Inflammatory macrophage (primary cell): ENCODE measurements at regions not wholly inside any gene's neighbourhood (a gene's known extent, or its start where the extent isn't known, plus 50 kb on each side); places are given as distances from the start of the nearest gene placed in this dataset.
"Not testable (repeated sequence)": the region's sequence is repeated elsewhere in the genome, so short reads cannot be mapped to it uniquely, and the experiment has no call there.

Source experiments
- DNase-seq, 2 donors: peaks; one replicate each; pipeline ENCODE4 v3.0.0-alpha.2; 2020 to 2022

DNA sequence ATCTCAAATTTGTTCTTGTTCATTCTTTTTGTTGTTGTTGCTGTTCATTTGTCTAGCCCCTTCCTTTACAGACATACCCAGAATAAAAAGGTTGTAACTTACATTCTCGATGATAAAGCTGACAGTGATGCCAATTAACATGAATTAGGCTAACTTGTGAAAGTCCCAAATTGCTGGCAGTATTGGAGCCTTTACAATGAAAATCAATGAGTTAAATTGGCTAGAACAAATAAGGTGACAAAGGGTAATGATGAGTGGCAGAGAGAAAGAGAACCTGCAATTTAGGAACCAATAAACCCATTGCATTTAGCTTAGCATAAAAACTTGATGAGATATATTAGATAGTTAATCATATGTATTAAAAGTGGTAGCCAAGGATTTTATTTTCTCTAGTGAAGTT is 521.0 kb downstream of the ADCYAP1 start:
- DNase-seq: no peak

DNA sequence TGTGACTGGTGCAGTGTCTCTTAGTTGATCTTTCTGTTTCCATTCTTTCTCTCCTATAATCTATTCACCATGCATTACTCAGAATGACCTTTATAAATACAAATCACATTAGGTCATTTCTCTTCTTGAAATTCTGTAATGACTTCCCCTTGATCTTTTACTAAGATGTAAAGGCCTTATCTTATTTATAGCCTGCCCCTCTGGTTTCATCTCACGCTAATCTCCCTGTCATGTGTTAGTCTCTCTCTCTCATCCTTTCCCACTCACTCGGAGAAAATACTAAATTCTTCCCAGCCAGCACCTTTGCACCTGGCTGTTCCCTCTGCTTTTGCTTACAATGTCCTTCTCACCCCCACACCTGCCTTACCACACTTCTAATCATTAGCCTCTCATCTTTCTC is 530.8 kb downstream of the ADCYAP1 start:
- no peak for DNase-seq

DNA sequence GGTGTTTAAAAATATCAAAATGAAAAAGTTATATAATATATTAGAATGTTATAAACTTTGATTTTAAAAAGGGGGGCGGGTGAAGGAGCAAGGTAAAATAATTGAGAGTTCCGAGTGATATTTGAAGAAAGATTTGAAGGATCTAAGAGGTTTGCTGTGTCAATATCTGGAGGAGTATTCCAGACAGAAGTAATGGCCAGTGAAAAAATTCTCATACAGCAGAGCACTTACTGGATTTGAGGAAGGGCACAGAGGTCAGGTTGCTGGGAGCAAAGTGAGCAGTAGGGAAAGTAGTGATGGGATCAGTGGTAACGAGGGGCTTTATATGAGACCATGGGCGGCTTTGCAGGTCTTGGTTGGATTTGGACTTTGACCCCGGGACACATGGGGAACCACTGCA is 531.5 kb downstream of the ADCYAP1 start:
- DNase-seq: no peak

DNA sequence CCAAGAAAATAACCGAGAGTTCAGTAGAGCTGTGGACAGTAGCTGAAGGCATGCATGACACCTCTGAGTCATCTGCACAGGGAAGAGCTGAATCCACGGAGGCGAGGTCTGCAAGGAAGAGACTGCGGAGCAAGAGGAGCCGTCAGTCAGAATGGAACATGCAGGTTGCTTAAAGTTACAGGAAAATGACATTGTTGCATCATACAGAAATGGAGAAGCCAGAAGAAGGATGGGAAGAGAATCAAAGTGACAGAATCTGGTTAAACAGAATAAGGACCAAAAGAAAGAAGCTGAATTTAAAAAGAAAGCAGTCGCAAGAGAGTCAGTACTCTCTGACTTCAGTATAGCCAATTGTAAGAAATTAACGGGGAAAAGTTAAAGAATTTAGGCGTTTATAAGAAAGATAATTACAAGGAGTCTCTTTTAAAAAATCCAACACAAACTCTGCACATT is 533.8 kb downstream of the ADCYAP1 start:
- no peak for DNase-seq

DNA sequence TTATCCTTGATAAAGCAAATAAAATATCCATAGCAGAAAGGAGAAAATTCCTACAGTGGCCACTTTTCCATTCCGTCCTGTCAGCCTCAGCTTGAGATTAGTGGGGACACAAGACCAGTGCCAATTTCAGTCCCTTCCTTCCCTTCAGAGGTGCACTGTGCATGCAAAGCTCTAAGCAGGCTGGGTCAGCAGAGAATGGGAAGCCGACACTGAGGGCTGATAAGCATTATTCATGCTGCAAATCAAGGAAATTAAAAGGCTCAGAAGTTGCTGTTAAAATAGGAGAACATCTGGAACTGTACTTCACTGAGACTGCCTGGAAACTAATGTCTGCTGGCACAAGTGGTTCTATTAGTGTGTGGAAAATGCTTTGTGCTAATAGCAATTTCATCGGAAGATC is 534.3 kb downstream of the ADCYAP1 start:
- no peak for DNase-seq

DNA sequence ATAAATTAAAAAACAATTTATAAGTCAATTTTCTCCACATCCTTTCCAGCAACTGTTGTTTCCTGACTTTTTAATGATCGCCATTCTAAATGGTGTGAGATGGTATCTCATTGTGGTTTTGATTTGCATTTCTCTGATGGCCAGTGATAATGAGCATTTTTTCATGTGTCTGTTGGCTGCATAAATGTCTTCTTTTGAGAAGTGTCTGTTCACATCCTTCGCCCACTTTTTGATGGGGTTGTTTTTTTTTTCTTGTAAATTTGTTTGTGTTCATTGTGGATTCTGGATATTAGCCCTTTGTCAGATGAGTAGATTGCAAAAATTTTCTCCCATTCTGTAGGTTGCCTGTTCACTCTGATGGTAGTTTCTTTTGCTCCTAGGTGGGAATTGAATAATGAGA is 539.4 kb downstream of the ADCYAP1 start:
- DNase-seq: not testable (repeated sequence)

DNA sequence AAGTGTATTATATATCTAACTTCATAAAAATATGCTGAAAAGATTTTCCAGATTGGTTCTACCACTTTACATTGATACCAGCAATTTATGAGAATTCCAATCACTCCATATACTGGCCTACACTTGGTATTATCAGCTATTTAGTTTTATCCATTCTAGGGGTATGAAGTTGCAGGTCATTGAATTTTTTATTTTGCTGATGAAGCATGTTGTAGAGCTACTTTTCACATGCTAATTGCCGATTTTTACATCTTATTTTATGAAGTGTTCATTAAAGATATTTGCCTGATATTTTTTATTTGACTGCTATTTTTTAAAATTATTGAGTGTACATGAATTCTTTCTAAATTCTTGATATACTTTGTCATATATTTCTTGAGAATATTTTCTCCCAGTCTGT is 542.1 kb downstream of the ADCYAP1 start:
- no peak for DNase-seq

DNA sequence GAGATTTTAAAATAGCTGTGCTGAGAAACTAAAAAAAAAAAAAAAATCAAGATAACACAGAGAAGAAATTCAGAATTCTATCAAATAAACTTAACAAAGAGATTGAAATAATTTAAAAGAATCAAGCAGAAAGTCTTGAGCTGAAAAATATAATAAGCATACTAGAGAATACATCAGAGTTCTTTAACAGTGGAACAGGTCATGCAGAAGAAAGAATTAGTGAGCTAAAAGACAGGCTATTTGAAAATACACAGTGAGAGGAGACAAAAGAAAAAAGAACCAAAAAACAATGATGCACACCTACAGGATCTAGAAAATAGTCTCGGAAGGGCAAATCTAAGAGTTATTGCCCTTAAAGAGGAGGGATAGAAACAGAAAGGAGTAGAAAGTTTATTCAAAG is 548.1 kb downstream of the ADCYAP1 start:
- no peak for DNase-seq

DNA sequence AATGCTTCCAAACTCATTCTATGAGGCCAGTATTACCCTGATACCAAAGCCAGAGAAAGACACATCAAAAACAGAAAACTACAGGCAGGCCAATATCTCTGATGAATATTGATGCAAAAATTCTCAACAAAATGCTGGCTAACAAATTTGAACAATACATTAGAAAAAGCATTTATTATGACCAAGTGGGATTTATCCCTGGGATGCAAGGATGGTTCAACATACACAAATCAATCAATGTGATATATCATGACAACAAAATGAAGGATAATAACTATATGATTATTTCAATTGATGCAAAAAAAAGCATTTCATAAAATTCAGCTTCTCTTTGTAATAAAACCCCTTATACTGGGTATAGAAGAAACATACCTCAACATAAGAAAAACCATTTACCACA is 550.9 kb downstream of the ADCYAP1 start:
- DNase-seq: no peak

DNA sequence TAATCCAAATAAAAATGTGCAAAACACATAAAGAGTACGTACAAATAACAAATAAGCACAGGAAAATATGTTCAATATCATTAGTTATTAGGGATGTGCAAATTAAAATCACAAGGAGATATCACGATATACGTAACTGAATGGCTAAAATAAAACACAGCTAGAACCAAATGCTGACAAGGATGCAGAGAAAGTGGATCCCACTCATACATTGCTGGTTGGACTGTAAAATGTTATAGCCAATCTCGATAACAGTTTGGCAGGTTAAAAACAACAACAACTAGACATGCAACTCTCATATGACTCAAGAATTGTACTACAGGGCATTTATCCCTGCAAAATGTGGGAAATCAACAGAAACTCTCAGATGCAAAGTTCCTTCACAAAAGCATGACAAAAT is 553.9 kb downstream of the ADCYAP1 start:
- DNase-seq: no peak

DNA sequence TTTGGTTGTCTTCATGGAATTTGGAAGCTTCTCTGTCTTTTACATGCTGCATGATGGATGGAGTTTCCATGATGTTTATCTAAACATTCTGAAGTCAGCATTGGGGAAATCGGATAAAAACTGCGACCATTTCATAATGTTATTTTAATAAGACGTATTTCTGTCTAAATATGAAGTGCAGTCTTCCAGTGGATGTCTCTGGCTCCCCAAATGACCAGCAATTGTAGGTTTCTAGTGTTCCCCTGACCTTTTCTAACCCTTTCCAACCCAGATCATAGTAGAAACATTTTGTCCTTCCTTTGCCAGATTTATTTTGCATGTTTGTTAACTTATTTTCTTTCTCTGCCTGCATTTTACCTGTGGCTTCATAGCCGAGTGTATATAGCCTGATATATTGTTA is 559.3 kb downstream of the ADCYAP1 start:
- DNase-seq: no peak

DNA sequence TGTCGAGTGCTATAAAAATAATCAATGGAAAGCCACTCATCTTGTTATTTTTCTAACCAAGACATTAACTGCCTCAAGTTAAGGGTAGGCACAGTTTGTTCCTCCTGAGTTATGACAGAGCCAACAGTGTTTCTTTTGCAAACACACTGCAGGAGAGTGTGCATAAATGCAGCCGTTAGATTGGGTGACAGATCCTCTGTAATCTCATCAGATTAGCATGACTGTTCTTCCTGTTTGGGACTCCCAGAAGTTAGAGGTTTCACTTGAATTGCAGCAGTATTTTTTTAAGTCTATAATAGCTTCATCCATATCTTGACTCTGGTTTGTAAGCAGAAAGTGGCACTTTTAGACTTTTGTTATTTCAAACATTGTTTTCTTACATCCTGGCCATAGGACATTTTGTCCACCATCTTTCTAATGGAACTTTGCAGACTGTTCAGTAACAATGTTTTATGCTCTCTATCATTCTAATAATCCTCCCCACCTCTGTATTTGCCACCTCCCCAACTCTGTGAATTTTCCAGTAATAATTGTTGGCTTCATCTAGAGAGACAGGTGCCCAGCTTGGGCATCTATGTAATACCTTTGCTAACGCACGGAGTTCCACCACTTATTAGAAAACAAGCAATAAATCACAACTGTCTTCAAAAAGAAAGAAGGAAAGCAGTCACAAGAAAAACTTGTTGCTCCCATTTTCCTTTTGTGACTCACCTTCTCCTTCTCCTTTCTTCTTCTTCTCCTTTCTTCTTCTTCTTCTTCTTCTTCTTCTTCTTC is 560.0 kb downstream of the ADCYAP1 start:
- DNase-seq: no peak

DNA sequence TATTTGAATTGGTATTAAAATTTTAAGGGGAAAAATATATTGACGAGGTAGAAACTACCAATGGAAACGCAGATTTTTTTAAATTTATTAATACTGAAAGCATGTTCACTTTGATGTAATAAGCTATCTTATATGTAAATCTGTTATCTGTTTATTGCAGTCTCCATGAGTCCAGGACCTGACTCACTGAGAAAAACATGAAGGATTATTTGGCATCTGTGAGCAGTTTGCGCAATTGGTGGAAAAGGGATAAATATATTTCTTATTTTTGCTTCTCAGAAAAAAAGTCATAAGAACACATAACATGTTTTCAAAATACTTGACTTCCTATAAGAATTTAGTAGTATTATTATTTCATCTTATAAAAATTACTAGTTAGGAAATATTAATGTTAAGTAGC is 561.4 kb downstream of the ADCYAP1 start:
- DNase-seq: no peak

DNA sequence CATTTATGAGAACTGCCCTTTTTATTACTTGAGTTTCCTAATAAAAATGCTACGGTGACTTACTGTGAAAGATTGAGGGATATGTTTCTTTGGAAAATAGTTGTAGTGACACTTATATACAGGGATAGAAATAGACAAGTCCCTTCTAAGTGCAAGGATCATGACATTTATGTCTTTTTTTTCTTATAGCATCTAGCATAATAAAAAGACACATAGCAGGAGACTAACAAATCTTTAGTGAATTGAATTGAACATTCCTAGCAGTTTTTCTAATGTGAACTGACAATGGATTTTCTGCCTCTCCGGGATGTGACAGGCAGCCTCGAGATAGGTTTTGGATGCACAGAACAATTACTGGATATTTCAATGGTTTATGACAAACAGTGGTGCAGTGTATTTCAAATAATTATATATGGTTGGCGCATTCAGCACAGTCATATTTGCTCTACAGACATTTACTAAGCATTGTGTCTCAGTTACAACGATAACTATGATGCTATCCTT is 562.8 kb downstream of the ADCYAP1 start:
- DNase-seq: no peak

DNA sequence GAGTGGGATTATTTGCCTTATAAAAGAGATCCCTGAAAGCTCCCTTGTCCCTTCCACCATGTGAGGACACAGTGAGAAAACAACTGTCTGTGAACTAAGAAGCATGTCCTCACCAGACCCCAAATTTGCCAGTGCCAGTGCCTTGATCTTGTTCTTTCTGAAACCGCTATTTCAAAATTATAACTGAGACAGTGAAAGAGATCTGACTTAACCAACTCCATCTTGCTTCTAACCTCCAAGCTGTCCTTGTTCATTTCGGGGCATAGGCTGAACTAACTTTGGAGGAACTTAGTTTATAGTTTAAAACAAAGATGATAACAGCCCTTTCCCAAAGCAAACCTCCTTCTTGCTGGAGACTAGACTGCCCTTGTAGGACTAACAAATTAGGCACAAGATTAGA is 563.9 kb downstream of the ADCYAP1 start:
- no peak for DNase-seq

DNA sequence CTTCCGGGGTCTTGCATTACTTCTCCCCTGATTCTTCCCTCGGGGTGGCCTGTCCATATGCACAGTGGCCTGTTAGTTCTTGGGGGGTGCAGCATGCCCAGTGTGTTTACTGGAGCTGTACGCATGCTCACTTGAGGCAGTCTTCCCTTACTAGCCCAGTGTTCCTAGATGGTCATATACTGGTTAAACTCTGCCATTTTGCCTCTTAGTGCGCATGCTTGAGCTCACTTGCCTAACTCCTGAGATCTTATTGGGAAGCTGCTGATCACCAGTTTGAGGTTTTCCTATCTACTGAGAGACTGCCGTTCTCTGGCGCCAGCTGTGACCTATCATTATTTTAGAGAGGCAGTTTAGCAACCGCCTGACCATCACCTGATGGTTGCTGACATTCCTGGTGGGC is 571.2 kb downstream of the ADCYAP1 start:
- no peak for DNase-seq

DNA sequence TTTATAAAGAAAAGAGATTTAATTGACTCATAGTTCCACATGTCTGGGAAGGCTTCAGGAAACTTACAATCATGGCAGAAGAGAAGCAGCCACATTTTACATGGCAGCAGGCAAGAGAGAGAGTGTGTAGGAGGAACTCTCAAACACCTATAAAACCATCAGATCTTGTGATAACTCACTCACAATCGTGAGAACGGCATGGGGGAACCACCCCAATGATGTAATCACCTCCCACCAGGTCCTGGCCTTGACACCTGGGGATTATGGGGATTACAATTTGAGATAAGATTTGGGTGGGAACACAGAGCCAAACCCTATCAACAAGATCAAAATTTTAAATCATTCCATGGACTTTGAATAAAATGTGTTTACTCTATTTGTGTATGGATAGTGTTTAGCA is 575.6 kb downstream of the ADCYAP1 start:
- DNase-seq: no peak

DNA sequence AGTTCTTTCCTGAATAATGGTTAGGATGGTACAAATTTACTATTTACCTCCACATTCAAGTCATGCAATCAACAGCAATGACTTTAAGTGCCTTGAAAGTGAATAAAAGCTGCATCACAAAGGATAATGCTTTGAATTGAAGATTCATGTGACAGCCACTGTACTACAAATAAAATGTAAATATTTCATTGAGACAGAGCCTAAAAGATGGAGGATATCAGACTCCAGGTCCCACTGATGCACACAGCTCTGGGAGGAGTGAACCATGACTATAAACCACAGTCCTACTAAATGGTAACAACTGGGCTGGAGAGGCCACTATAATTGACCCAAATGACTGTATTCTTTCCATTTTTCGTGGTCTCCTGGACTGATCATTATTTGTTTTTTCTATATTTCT is 576.9 kb downstream of the ADCYAP1 start:
- DNase-seq: no peak

DNA sequence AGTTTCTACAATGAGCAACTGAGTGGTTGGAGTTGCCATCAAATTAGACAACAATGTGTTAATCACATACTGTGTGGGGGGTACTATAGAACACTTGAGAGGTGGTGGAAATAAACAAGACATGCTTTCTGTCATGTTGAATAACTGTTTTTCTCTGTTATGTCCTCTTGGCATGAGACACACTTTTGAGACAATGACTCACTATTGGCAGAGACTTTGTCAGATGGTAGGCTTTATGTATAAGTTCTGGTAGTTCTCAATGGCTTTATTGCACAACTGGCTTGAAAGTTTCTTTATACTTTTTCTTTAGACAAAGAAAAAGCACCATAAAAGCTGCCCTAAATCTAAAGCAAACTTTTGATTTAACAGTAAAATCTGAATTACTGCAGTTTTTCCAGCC is 578.7 kb downstream of the ADCYAP1 start:
- DNase-seq: no peak

DNA sequence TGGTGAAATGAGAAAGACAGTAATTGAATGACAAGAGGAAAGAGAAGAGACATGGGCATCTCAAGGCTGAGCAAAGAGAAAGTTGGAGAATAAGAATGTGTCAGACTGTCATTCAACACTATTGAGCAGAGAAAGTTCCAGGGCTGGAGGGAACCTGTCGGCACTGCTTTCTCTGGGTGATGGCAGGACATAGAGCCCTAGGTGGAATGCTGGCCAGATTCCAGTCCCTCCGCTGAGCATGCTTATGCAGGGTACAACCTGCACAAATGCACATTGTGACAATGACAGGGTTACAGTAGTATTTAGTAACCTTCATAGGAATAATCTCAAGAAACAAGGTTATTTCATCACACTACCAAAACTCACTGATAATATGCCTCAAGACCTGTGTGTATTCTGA is 582.8 kb downstream of the ADCYAP1 start:
- DNase-seq: no peak

DNA sequence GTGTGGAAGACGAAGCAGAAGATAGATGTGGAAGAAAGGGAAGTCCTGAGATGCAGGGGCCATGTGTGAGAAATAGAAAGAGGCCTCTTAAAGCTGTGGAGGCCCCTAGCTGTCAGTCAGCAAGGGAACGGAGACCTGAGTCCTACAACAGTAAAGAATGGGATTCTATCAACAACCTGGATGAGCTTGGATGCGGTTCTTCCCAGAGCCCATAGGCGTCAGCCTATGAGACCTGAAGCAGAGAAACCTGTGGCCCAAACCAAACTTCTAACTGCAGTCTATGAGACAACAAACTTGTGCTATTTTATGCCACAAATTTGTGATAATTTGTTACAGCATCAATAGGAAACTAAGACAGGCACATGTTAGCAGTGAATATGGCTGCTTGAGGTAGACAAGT is 583.7 kb downstream of the ADCYAP1 start:
- no peak for DNase-seq

DNA sequence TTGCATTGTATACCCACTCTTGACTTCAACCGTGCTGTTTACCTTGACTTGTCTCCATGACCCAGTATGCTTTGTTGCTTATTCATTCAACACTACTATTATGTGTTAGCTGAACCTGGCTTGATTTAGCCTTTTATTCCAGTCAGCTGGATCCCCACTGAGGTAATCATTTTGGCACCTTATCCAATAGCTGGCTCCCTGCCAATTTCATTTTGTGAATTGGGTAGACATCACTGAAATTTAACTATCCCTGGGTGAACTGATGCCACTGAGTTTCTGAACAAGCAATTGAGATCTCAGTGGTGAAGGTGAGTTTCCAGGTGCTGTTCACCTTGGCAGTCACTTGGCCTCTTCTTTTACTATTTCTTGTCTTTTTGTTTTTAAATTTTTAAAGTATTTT is 584.3 kb downstream of the ADCYAP1 start:
- no peak for DNase-seq

DNA sequence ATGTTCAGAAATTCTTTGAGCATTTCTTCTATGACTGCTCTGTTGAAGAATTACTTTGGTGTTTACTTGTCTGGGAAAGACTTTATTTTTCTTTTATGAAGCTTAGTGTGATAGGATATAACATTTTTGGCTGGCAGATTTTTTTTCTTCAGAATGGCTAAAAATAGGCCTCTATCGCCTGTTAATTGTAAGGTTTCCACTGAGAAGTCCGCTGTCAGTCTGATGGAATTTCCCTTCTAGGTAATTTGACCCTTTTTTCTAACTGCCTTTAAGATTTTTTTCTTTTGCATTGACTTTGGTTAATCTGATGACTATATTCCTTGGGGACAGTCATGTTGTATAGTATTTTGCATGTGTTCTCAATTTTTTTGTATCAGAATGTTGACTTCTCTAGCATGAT is 590.7 kb downstream of the ADCYAP1 start:
- DNase-seq: no peak

DNA sequence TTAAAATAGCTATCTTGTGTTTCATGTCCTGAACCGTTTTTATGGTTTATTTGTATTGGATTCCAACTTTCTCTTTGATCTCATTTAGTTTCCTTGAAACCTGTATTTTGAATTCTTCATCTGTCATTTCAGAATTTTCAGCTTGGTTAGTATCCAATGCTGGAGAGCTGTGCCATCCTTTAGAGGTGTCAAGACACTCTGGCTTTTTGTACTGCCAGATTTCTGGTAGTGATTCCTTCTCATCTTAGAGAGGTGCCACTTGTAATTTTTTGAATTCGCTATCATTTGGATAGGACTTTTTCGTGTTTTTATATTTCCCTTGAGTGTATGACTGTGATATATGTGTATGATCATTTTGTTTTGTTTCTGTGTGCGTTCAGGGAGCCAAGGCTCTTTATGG is 591.4 kb downstream of the ADCYAP1 start:
- no peak for DNase-seq

DNA sequence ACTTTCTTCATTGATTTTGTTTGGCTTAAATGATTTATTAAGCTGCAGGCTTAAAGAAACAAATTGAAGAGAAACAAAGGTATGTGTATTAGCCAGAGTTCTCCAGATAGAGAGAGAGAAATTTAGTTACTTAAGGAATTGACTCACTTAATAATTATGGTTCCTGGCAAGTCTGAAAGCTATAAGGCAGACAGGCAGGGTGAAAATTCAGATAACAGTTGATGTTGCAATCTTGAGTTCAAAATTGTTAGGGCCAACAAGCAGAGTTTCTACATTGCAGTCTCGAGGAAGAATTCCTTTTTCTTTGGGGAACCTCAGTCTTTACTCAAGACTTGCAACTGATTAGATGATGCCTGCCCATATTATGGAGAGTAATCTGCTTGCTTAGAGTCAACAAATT is 593.5 kb downstream of the ADCYAP1 start:
- DNase-seq: no peak
